GM21717 (cell line): ENCODE measurements at regions not wholly inside any gene's neighbourhood (a gene's known extent, or its start where the extent isn't known, plus 50 kb on each side); places are given as distances from the start of the nearest gene placed in this dataset.

ENCODE experiments used
- ATAC-seq: cut with Tn5 transposase; IDR thresholded peaks from one replicate; pipeline ENCODE4 v1.9.1; 2021; ENCODE audit warnings: mild to moderate bottlenecking, moderate library complexity; ENCODE audit not compliant: unreplicated experiment

- ATAC-seq = peak; percentile 32
Observed at GRCh38 chr9:110047955-110048402, 160.0 kb downstream of the C9orf152 start.

GRCh38 chr9:110048403-110048975, 159.5 kb downstream of the C9orf152 start:
- ATAC-seq = peak; percentile 78

DNA sequence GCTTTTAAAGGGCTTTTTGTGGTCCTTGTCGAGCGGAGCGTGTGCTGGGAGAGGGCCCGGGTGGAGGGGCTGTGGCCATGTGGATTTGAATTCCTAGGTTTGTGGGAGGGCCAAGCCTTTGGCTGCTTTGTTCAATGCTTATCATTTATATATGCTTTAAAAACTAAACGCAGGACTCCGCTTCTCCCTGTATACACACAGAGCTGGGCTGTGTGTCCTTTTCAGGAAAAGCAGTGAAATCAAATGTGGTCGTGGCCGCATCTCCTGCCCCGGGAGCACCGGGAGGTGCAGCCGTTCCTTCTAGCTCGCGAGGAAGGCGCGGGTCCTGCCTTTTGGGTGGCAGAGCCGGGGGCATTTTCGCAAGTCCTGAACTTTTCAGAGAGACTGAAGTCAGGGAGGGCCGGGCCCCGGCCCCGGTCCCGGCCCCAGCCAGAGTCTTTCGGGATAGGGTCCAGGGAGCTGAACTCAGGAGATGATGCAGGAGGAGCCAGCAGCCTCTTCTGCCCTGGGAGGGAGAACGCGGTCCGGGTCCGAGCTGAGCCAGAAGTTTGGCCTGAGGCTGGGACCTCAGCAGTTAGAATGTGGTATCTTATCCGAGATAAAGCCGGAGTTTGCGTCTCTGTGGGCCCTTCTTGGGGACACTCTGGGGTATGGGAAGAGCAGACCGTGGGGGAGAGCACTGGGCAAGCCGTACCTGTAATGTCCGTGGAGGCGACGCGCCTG, 158.8 kb downstream of the C9orf152 start:
- peak; percentile 9 for ATAC-seq

DNA sequence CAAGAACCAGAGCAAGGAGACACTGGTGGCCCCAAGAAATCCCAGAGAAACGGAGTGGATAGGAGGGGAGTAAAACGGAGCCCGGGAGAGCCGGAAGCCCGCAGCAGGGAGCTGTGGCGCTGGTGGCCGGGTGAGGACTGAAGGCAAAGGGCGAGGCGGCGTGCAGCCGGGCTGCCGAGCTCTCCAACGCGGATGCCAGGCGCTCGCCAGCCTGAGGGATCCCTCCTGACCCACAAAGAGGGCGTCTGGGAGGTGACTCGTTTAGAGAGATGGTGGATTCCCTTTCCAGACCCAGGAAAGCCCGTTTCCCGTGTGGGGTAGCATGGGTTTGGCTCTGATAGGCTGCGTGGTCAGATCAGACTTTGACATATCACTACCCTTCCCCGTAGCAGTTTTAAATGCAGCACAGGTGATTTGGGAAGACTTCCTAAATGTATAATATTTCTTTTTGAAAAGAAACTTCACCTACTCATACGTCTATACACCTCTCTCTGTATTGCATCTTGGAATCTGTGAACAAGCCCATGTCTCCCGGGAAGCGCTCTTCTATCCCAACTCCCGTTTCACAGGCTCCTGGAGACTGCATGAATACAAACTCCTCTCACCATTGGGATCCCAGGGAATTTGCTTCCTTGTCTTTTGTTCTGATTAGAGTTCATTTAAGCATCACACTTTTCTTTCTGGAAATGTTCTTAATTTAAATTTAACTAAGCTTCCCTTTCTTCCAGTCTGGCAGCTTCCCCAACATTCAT, 158.1 kb downstream of the C9orf152 start:
- ATAC-seq = no peak

- ATAC-seq = peak; percentile 54
Observed at GRCh38 chr9:110050925-110051355, 157.0 kb downstream of the C9orf152 start.

GRCh38 chr9:110056062-110056461, 151.9 kb downstream of the C9orf152 start:
- no peak for ATAC-seq

DNA sequence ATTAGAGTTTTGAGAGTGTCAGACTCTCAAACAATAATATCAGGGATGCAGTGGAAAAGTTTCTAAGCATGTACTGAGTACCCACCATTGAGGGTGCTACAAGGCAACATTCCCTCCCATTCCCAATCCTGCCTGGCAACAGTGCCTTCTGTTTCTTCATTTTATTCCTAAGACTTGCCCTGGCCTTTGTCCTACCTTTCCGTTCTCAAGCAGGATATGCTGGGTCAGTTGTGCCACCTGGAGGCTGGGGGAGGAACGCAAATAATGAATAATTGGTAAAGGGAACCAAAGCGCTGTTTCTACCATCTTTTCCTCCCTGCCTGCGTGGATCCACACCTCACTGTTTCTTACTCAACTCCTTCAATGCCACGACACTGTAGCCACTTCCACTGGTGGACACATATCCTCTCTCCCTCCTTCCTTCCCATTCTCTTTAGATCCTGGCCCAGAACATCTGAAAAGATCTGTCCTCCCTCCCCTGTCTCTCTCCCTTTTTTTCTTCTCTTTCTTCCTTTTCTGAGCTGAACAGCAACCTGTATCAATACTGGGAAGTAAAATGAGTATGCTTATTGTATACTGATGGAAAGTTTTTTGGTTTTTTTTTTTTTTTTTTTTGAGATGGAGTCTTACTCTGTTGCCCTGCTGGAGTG, 149.5 kb downstream of the C9orf152 start:
- no peak for ATAC-seq

DNA sequence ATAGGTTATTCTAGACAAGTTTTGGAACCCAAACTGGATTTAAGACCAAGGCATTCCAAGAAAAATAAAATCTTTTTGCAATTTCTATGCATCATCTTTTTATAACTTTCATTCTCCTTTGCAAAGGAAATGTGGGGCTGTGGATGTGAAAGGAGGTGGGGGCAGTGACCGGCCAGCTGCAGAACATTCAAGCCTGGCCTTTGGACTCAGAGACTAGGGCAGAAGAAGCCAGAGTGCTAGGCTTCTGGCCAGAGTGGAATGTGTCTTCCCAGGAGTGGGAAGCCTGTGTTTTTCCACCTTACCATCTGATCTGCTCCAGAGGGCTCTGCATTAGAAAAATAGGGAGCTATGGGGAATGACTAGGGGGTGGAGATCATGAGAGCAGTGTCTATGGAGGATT, 148.5 kb downstream of the C9orf152 start:
- ATAC-seq = no peak

- no peak for ATAC-seq
Observed at GRCh38 chr9:110064803-110065202, 143.2 kb downstream of the C9orf152 start.

- peak; percentile 84 for ATAC-seq
Observed at GRCh38 chr9:110065532-110065931, 142.4 kb downstream of the C9orf152 start.

DNA sequence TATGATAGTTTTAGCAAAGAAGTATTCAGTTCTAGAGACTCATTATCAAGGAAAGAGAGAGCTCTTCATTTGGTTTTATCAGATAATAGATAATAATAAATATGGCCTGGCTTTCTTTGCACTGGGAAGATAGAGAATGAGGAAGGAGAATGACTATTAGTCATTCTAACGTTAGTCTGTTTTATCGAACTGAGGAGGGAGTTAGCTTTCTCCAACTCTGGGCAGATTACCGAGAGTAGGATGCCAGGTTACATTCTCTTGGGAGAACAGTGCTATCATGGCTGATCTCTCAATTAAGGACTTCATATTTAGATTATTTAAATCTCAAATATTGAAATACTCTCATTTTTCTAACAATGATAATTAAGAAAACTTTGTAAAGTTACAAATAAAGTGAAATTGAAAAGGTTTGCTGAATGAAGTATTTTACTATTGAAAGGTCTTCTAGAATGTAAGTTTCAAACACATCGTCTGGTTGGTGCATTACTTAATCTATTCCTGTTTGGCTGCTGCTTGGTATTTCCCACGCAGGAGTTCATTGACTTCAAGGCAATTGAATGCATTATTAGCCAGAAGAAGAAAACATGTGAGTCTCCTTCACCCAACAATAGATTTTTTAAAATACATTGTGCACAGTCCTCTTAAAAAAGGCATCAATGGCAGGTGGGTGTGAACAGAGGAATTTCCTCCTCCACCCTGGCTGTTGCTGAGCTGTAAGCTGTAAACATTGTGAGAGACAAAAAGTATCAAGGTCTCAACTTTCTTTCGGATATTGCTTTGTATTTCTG, 140.8 kb downstream of the C9orf152 start:
- no peak for ATAC-seq

DNA sequence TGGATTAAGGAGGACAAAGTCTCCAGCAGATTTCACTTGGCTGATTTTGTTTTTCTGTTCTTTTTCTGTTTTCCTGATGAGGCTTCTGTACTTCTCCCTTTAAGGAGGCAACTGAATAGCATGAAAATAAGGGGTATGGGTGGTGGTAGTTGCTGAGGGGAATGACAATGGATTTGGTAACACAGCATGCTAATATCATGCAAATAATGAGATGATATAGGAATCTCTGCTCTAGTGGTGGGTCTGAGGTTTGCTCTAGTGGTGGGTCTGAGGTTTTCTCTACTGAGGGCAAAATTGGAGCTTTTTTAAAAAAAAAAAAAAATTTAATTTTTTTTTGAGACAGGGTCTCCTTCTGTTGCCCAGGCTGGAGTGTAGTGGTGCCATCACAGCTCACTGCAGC, 139.7 kb downstream of the C9orf152 start:
- no peak for ATAC-seq

GRCh38 chr9:110069326-110070248, 138.4 kb downstream of the C9orf152 start:
- ATAC-seq = no peak

- ATAC-seq = no peak
Observed at GRCh38 chr9:110072597-110073355, 135.2 kb downstream of the C9orf152 start.

- no peak for ATAC-seq
Observed at GRCh38 chr9:110073356-110073905, 134.5 kb downstream of the C9orf152 start.

- no peak for ATAC-seq
Observed at GRCh38 chr9:110076894-110077725, 130.8 kb downstream of the C9orf152 start.

DNA sequence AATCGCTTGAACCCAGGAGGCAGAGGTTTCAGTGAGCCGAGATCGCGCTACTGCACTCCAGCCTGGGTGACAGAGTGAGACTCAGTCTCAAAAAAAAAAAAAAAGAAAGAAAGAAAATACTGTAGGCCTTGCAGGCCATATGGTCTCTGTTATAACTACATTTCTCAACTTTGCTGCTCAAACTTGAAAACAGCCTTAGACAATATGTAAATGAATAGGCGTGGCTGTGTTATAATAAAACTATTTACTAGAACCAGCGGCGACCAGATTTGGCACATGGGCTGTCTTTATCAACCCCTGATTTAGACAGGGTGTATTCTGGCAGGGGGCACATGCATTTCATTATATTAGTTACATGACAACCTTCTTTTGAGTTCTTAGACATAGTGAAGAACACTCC, 130.0 kb downstream of the C9orf152 start:
- no peak for ATAC-seq

DNA sequence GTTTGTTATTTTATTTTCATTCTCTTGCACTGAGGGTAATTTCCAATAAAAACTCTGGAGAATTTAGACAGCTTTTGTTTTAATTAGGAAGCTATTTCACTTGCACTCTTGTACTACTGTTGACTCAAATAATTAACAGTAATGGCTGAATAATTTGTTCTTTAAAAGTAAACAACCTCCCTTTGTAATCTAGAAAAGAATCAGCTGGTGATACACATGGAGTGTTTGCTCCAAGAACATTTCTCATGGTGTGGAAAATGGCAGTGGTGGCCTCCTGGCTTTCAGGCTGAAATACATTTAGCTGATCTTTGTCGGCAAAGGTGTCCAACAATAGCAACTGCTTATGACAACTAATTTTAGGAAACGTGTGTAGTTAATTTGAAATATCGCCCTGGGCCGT, 129.4 kb downstream of the C9orf152 start:
- no peak for ATAC-seq
